ENCODE measurements at regions not wholly inside any gene's neighbourhood (a gene's known extent, or its start where the extent isn't known, plus 50 kb on each side); places are given as distances from the start of the nearest gene placed in this dataset.

GRCh38 chrX:69428216-69428615, 75.9 kb upstream of the NALF2 start:
- no peak for TF ChIP-seq CTCF (IDR thresholded peaks at IDR 0.05; ENCODE audit: low read depth, low read length)
- no peak for TF ChIP-seq EZH2phosphoT487 (IDR thresholded peaks at IDR 0.05; ENCODE audit: low read depth)

Data from OCI-LY3 (cell line).